Astrocyte of the cerebellum (primary cell): ENCODE measurements at regions not wholly inside any gene's neighbourhood (a gene's known extent, or its start where the extent isn't known, plus 50 kb on each side); places are given as distances from the start of the nearest gene placed in this dataset.

Experiments
- DNase-seq: peaks from one replicate; pipeline ENCODE4 v3.0.0-alpha.2; 2011; ENCODE audit warnings: low read depth
- H3K4me3 ChIP-seq: 2 replicates; pipeline ENCODE4 v1.5.1; 2011; ENCODE audit warnings: mild to moderate bottlenecking, low read depth, low read length, moderate library complexity
- CTCF ChIP-seq: IDR thresholded peaks from 2 replicates; pipeline ENCODE4 v1.5.1; 2012; ENCODE audit warnings: low read length, low read depth, moderate library complexity, mild to moderate bottlenecking; ENCODE audit errors: missing control alignments
- in situ Hi-C: cut with HindIII; loops from 2 replicates; pipeline ENCODE4 v1.10.0; 2017; ENCODE audit warnings: low sequenced_read_pairs

GRCh38 chr4:136967069-136967468 lies 565.2 kb downstream of the PCDH18 start:
- no peak overlapping the region for H3K4me3 ChIP-seq
- in situ Hi-C loops, result no loop called here
- DNase-seq, result no peak
- TF ChIP-seq CTCF, result no peak

GRCh38 chr4:136965478-136965877 lies 566.8 kb downstream of the PCDH18 start:
- DNase-seq, result no peak
- no peak overlapping the region for H3K4me3 ChIP-seq
- TF ChIP-seq CTCF, result no peak
- in situ Hi-C loops, result no loop called here

- in situ Hi-C loops, result no loop called here
- DNase-seq, result no peak
- no peak overlapping the region for H3K4me3 ChIP-seq
- TF ChIP-seq CTCF, result no peak
These were observed 569.4 kb downstream of the PCDH18 start for GRCh38 chr4:136962868-136963267.

- in situ Hi-C loops, result no loop called here
- no peak for DNase-seq
- no peak overlapping the region for H3K4me3 ChIP-seq
- no peak for TF ChIP-seq CTCF
These were observed 585.9 kb downstream of the PCDH18 start for GRCh38 chr4:136946307-136946907.

- no peak for DNase-seq
- in situ Hi-C loops, result no loop called here
- no peak for TF ChIP-seq CTCF
- no peak overlapping the region for H3K4me3 ChIP-seq
These were observed 592.5 kb downstream of the PCDH18 start for GRCh38 chr4:136939781-136940180.

- in situ Hi-C loops, result no loop called here
- DNase-seq, result no peak
- no peak overlapping the region for H3K4me3 ChIP-seq
- no peak for TF ChIP-seq CTCF
These were observed 596.4 kb downstream of the PCDH18 start for GRCh38 chr4:136935871-136936270.
